SW480 (cell line): ENCODE measurements at regions not wholly inside any gene's neighbourhood (a gene's known extent, or its start where the extent isn't known, plus 50 kb on each side); places are given as distances from the start of the nearest gene placed in this dataset.

Experiments
- DNase-seq: peaks from one replicate; pipeline ENCODE4 v3.0.0-alpha.2; 2016; ENCODE audit warnings: low spot score

GRCh38 chr12:13680916-13681315, 300.5 kb downstream of the GRIN2B start:
- DNase-seq = no peak

GRCh38 chr12:13676880-13677279, 304.5 kb downstream of the GRIN2B start:
- no peak for DNase-seq

- no peak for DNase-seq
Measured at GRCh38 chr12:13670285-13670866, 311.0 kb downstream of the GRIN2B start.

GRCh38 chr12:13668880-13669279, 312.5 kb downstream of the GRIN2B start:
- DNase-seq = no peak

GRCh38 chr12:13666806-13667205, 314.6 kb downstream of the GRIN2B start:
- DNase-seq = no peak

GRCh38 chr12:13661005-13661887, 320.2 kb downstream of the GRIN2B start:
- DNase-seq = peak; percentile 58

- no peak for DNase-seq
Measured at GRCh38 chr12:13654456-13654855, 326.9 kb downstream of the GRIN2B start.

GRCh38 chr12:13652105-13652504, 329.3 kb downstream of the GRIN2B start:
- DNase-seq = no peak

GRCh38 chr12:13635709-13636108, 345.7 kb downstream of the GRIN2B start:
- no peak for DNase-seq

- DNase-seq = no peak
Measured at GRCh38 chr12:13631873-13632272, 349.5 kb downstream of the GRIN2B start.

- no peak for DNase-seq
Measured at GRCh38 chr12:13630354-13630753, 351.0 kb downstream of the GRIN2B start.

GRCh38 chr12:13628067-13628466, 353.3 kb downstream of the GRIN2B start:
- no peak for DNase-seq

GRCh38 chr12:13627536-13627935, 353.9 kb downstream of the GRIN2B start:
- no peak for DNase-seq

- DNase-seq = no peak
Measured at GRCh38 chr12:13613297-13613696, 368.1 kb downstream of the GRIN2B start.

GRCh38 chr12:13609894-13610679, 371.3 kb downstream of the GRIN2B start:
- DNase-seq = no peak

- peak; percentile 71 for DNase-seq
Measured at GRCh38 chr12:13606290-13606689, 375.1 kb downstream of the GRIN2B start.

- no peak for DNase-seq
Measured at GRCh38 chr12:13603953-13604352, 377.4 kb downstream of the GRIN2B start.

GRCh38 chr12:13602172-13602571, 379.2 kb downstream of the GRIN2B start:
- DNase-seq = no peak

GRCh38 chr12:13599176-13599575, 382.2 kb downstream of the GRIN2B start:
- DNase-seq = no peak

- no peak for DNase-seq
Measured at GRCh38 chr12:13597837-13598236, 383.6 kb downstream of the GRIN2B start.

GRCh38 chr12:13597166-13597565, 384.2 kb downstream of the GRIN2B start:
- DNase-seq = no peak

GRCh38 chr12:13596714-13597113, 384.7 kb downstream of the GRIN2B start:
- no peak for DNase-seq
